B cell (primary cell): ENCODE measurements at regions not wholly inside any gene's neighbourhood (a gene's known extent, or its start where the extent isn't known, plus 50 kb on each side); places are given as distances from the start of the nearest gene placed in this dataset.

Experiments used
- ATAC-seq: fragments of 200-7000 bp; cut with Tn5 transposase; one replicate; pipeline ENCODE4 v1.10.0; 2021; ENCODE audit warnings: low read depth, mild to moderate bottlenecking, moderate number of reproducible peaks, moderate library complexity
- CTCF ChIA-PET: fragments of 350-600 bp; sonication (Branson Sonifier 250); formaldehyde crosslinking; loops from one replicate; lab custom pipeline; 2021; ENCODE audit warnings: antibody characterized with exemption, inconsistent platforms; lab: Charles Lee
- POLR2A ChIA-PET: fragments of 350-600 bp; sonication (Branson Sonifier 250); formaldehyde crosslinking; loops from one replicate; lab custom pipeline; 2021; ENCODE audit warnings: antibody characterized with exemption; lab: Charles Lee
- DNase-seq: peaks from one replicate; pipeline ENCODE4 v3.0.0; 2013
- H2AFZ ChIP-seq: 2 replicates; pipeline ENCODE4 v1.6.1; 2012; ENCODE audit warnings: mild to moderate bottlenecking, low read depth, low read length; ENCODE audit not compliant: insufficient read depth, poor library complexity, severe bottlenecking
- H3K27ac ChIP-seq, 2 donors: 1 replicate in 1 of 2; 2 replicates in 1 of 2; pipeline ENCODE4 v1.5.1; 2012 to 2013; ENCODE audit warnings: low read length in 2 of 2, mild to moderate bottlenecking in 2 of 2, moderate library complexity in 1 of 2
- H3K27me3 ChIP-seq, 4 experiments: fragments of 200-600 bp in 1 of 4; sonication (generic) in 1 of 4; replicated peaks in 1 of 4; 1 replicate in 2 of 4; 2 replicates in 2 of 4; pipeline versions ENCODE4 v1.6.1 to v1.7.0; 2013 to 2016; ENCODE audit warnings: low read length in 3 of 4, mild to moderate bottlenecking in 2 of 4, mixed read lengths in 1 of 4, moderate library complexity in 1 of 4; ENCODE audit not compliant: insufficient read depth in 4 of 4, control insufficient read depth in 3 of 4; ENCODE audit errors: control extremely low read depth in 1 of 4
- H3K36me3 ChIP-seq, 2 experiments: replicated peaks in 1 of 2; 1 replicate in 1 of 2; 2 replicates in 1 of 2; pipeline versions ENCODE4 v1.6.1 to v1.7.1; 2013; ENCODE audit warnings: low read length in 1 of 2; ENCODE audit not compliant: insufficient read depth in 2 of 2, control insufficient read depth in 1 of 2; ENCODE audit errors: control extremely low read depth in 1 of 2, extremely low read depth in 1 of 2
- H3K4me1 ChIP-seq, 2 donors: fragments of 200-600 bp in 1 of 2; sonication (generic) in 1 of 2; 1 replicate in 1 of 2; 2 replicates in 1 of 2; pipeline versions ENCODE4 v1.5.1 to v1.6.1; 2013 to 2017; ENCODE audit warnings: low read length in 2 of 2; ENCODE audit not compliant: control insufficient read depth in 2 of 2, insufficient read depth in 2 of 2
- H3K4me2 ChIP-seq: replicated peaks from 2 replicates; pipeline ENCODE3; 2012; ENCODE audit warnings: mild to moderate bottlenecking, low read depth, low read length; ENCODE audit not compliant: poor library complexity, severe bottlenecking
- H3K4me3 ChIP-seq, 5 experiments: fragments of 200-600 bp in 1 of 5; sonication (generic) in 1 of 5; 1 replicate in 3 of 5; 2 replicates in 2 of 5; pipeline versions ENCODE4 v1.5.1 to v1.7.0; 2011 to 2016; ENCODE audit warnings: low read length in 4 of 5, mild to moderate bottlenecking in 4 of 5, low read depth in 2 of 5, control low read depth in 1 of 5, moderate library complexity in 1 of 5; ENCODE audit not compliant: insufficient read depth in 1 of 5; ENCODE audit errors: control extremely low read depth in 1 of 5, extremely low read depth in 1 of 5
- H3K79me2 ChIP-seq: fragments of 200-600 bp; sonication (generic); one replicate; pipeline ENCODE4 v1.6.0; 2016; ENCODE audit warnings: low read length; ENCODE audit not compliant: control insufficient read depth, insufficient read depth
- H3K9ac ChIP-seq: fragments of 200-600 bp; sonication (generic); 2 replicates; pipeline ENCODE4 v1.6.1; 2017; ENCODE audit warnings: mild to moderate bottlenecking, low read length, moderate library complexity
- H3K9me3 ChIP-seq, 3 donors: one replicate each; pipeline versions ENCODE4 v1.6.1 to v1.7.1; 2013; ENCODE audit warnings: low read length in 2 of 3; ENCODE audit not compliant: control insufficient read depth in 2 of 3, insufficient read depth in 1 of 3; ENCODE audit errors: control extremely low read depth in 1 of 3
- H4K20me1 ChIP-seq: 2 replicates; pipeline ENCODE4 v1.6.0; 2012; ENCODE audit warnings: mild to moderate bottlenecking, low read length; ENCODE audit not compliant: insufficient read depth, control insufficient read depth, poor library complexity, severe bottlenecking
- H3K27ac Mint-ChIP-seq: one replicate; pipeline ENCODE4 v1.8.0; 2021; ENCODE audit warnings: mixed read lengths
- H3K27me3 Mint-ChIP-seq: one replicate; pipeline ENCODE4 v1.8.0; 2021; ENCODE audit warnings: mixed read lengths
- H3K4me1 Mint-ChIP-seq: one replicate; pipeline ENCODE4 v1.8.0; 2021; ENCODE audit warnings: mixed read lengths
- H3K4me3 Mint-ChIP-seq: one replicate; pipeline ENCODE4 v1.8.0; 2021; ENCODE audit warnings: mixed read lengths
- H3K9me3 Mint-ChIP-seq: one replicate; pipeline ENCODE4 v1.8.0; 2022; ENCODE audit warnings: mixed read lengths; ENCODE audit not compliant: insufficient read depth
- EZH2 ChIP-seq: IDR thresholded peaks from 2 replicates; pipeline ENCODE4 v1.6.1; 2012; ENCODE audit warnings: borderline replicate concordance, low read depth, mild to moderate bottlenecking, moderate library complexity, low read length; ENCODE audit not compliant: insufficient read depth, poor library complexity, severe bottlenecking
- WGBS: methylation state at CpG from one replicate; pipeline ENCODE4 v1.1.5; 2013; ENCODE audit warnings: missing lambda C conversion rate; ENCODE audit not compliant: insufficient coverage; 5-methylcytosine and 5-hydroxymethylcytosine counted together
- intact Hi-C: fragments of 100-400 bp; cut with micrococcal nuclease; formaldehyde crosslinking; loops from one replicate; pipeline ENCODE4 v1.10.0; 2022
- TF ChIP-seq, protein P1 (sequence below): fragments of 200-600 bp; IDR thresholded peaks from one replicate; pipeline ENCODE4 v1.8.0; 2022; ENCODE audit warnings: antibody characterized with exemption, mild to moderate bottlenecking

DNA sequence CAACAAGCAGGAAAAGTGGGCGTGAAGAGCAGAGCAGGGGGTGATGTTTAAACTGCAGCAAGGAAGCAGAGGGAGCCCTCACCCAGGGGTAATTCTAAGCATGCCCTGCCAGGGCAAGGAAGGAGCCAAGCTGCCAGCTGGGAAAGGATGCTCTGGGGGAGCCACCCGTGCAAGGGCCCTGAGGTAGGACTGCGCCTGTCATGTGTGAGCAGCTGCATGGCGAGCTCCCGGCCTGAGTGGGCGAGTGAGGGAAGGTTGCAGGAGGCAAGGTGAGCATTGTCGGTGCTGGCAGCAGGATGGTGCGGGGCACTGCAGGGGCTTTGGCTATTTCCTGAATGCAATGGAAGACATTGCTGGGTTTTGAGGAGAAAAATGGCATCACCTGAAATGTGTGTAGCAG is 107.2 kb downstream of the COPS8 start:
- ATAC-seq (no peak), DNase-seq (no peak)
- no peak overlapping the region for H3K9ac ChIP-seq
- H3K36me3 ChIP-seq, result no peaks in the 10 kb centered on the region
- Mint-ChIP-seq H3K27ac (no peak overlapping the region), H3K27me3 (peaks cover 8% of the 10 kb centered on the region), H3K4me1 (no peaks in the 10 kb centered on the region), H3K4me3 (no peak overlapping the region), H3K9me3 (peaks cover 4% of the 10 kb centered on the region)
- H3K79me2 ChIP-seq, result no peaks in the 10 kb centered on the region
- H3K27me3 ChIP-seq, result no peaks in the 10 kb centered on the region
- H3K9me3 ChIP-seq, result peaks cover 0 to 6% (median 0%) of the 10 kb centered on the region in 3 donors
- no peak for TF ChIP-seq EZH2
- TF ChIP-seq, protein P1, sequence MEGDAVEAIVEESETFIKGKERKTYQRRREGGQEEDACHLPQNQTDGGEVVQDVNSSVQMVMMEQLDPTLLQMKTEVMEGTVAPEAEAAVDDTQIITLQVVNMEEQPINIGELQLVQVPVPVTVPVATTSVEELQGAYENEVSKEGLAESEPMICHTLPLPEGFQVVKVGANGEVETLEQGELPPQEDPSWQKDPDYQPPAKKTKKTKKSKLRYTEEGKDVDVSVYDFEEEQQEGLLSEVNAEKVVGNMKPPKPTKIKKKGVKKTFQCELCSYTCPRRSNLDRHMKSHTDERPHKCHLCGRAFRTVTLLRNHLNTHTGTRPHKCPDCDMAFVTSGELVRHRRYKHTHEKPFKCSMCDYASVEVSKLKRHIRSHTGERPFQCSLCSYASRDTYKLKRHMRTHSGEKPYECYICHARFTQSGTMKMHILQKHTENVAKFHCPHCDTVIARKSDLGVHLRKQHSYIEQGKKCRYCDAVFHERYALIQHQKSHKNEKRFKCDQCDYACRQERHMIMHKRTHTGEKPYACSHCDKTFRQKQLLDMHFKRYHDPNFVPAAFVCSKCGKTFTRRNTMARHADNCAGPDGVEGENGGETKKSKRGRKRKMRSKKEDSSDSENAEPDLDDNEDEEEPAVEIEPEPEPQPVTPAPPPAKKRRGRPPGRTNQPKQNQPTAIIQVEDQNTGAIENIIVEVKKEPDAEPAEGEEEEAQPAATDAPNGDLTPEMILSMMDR, result no peak
- POLR2A ChIA-PET, result no interaction called here
- H3K4me2 ChIP-seq, result no peak overlapping the region
- WGBS, result 94% methylated on average over 8 of the region's 8 CpGs
- no peak overlapping the region for H3K27ac ChIP-seq
- intact Hi-C loops, result no loop called here
- H3K4me3 ChIP-seq, result no peak overlapping the region
- CTCF ChIA-PET, result no interaction called here
- H2AFZ ChIP-seq, result no peak overlapping the region
- no peaks in the 10 kb centered on the region for H4K20me1 ChIP-seq
- H3K4me1 ChIP-seq, result no peaks in the 10 kb centered on the region

DNA sequence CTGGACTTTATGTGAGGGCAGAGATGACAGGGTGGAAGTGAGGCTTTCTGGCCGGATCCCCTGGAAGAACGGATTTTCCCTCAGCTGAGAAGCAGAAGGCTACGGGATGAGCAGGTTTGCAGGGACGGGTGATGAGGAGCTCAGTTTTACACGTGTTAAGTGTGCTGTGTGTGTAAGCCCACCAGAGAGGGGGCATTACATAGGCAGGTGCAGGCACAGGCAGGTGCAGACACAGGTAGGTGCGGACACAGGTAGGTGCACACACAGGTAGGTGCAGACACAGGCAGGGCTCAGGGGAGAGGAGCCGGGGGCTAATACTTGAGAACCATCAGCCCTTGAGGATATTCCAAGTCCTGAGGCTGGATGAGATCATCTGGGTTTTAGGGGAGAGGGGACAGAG is 107.7 kb downstream of the COPS8 start:
- POLR2A ChIA-PET, result no interaction called here
- no peaks in the 10 kb centered on the region for H3K4me1 Mint-ChIP-seq
- CTCF ChIA-PET, result no interaction called here
- H3K4me3 Mint-ChIP-seq, result no peak overlapping the region
- TF ChIP-seq, protein P1, result no peak
- no peak for TF ChIP-seq EZH2
- intact Hi-C loops, result no loop called here
- H3K4me3 ChIP-seq, result no peak overlapping the region
- H3K27me3 Mint-ChIP-seq, result peaks cover 8% of the 10 kb centered on the region
- H3K4me2 ChIP-seq, result no peak overlapping the region
- WGBS, result 93% methylated on average over 6 of the region's 7 CpGs
- peaks cover 4% of the 10 kb centered on the region for H3K9me3 Mint-ChIP-seq
- no peaks in the 10 kb centered on the region for H4K20me1 ChIP-seq
- no peak overlapping the region for H3K27ac ChIP-seq
- no peaks in the 10 kb centered on the region for H3K79me2 ChIP-seq
- no peak overlapping the region for H2AFZ ChIP-seq
- no peak overlapping the region for H3K9ac ChIP-seq
- H3K27me3 ChIP-seq, result no peaks in the 10 kb centered on the region
- no peak for ATAC-seq
- no peak overlapping the region for H3K27ac Mint-ChIP-seq
- no peaks in the 10 kb centered on the region for H3K36me3 ChIP-seq
- H3K4me1 ChIP-seq, result no peaks in the 10 kb centered on the region
- peaks cover 0 to 6% (median 0%) of the 10 kb centered on the region in 3 donors for H3K9me3 ChIP-seq
- DNase-seq, result no peak
